ENCODE measurements at regions not wholly inside any gene's neighbourhood (a gene's known extent, or its start where the extent isn't known, plus 50 kb on each side); places are given as distances from the start of the nearest gene placed in this dataset.
A peak's percentile ranks its signal among the peaks of the same experiment; 100 is the strongest.

- H3K4ac ChIP-seq (ENCODE audit: low read depth in 1 of 2, low read length in 2 of 2) = no peak overlapping the region
- H3K79me1 ChIP-seq (replicated peaks; ENCODE audit: low read length, poor library complexity, severe bottlenecking) = no peaks in the 10 kb centered on the region
- WGBS = 78% methylated on average over 6 of the region's 7 CpGs
- H3K9me3 ChIP-seq (ENCODE audit: control insufficient read depth, low read length) = no peaks in the 10 kb centered on the region
- H3K27ac ChIP-seq (ENCODE audit: low read length, poor library complexity, severe bottlenecking) = no peak overlapping the region
- H3K36me3 ChIP-seq (ENCODE audit: control insufficient read depth in 1 of 2, insufficient read depth in 2 of 2, low read depth in 1 of 2, low read length in 2 of 2) = no peaks in the 10 kb centered on the region
- no peak overlapping the region for H3K4me2 ChIP-seq (ENCODE audit: low read length, poor library complexity, severe bottlenecking)
- H3K27me3 ChIP-seq (ENCODE audit: control insufficient read depth in 1 of 2, insufficient read depth in 1 of 2, low read length in 2 of 2) = no peaks in the 10 kb centered on the region
- H2BK12ac ChIP-seq (ENCODE audit: low read length in 2 of 2) = no peak overlapping the region
- no peak overlapping the region for H3K4me3 ChIP-seq (ENCODE audit: insufficient read depth in 1 of 2, low read depth in 1 of 2, low read length in 2 of 2)
- no peak overlapping the region for H3K14ac ChIP-seq (ENCODE audit: low read length in 2 of 2)
- H3K4me1 ChIP-seq (ENCODE audit: control insufficient read depth, insufficient read depth, low read depth, low read length) = no peaks in the 10 kb centered on the region
- H2BK15ac ChIP-seq (ENCODE audit: low read depth, poor library complexity, severe bottlenecking) = no peak overlapping the region
- DNase-seq = no peak
- H3K9ac ChIP-seq (ENCODE audit: low read length) = no peak overlapping the region
- H3K18ac ChIP-seq (ENCODE audit: low read depth in 1 of 2, low read length in 2 of 2) = no peak overlapping the region
- H2AK5ac ChIP-seq (ENCODE audit: low read length, severe bottlenecking) = no peak overlapping the region
- no peak overlapping the region for H4K8ac ChIP-seq (ENCODE audit: low read length)
- H2BK120ac ChIP-seq (ENCODE audit: low read depth, low read length) = no peak overlapping the region
- H2BK5ac ChIP-seq (ENCODE audit: low read depth, low read length, poor library complexity, severe bottlenecking) = no peak overlapping the region
- no peak overlapping the region for H3K23ac ChIP-seq (ENCODE audit: low read length in 2 of 2)
- H2AFZ ChIP-seq (ENCODE audit: low read depth, low read length) = no peak overlapping the region
- H4K91ac ChIP-seq (ENCODE audit: low read length) = no peak overlapping the region
Measured at GRCh38 chr3:30082652-30083051, 523.7 kb upstream of the TGFBR2 start.

- no peak overlapping the region for H3K23ac ChIP-seq (ENCODE audit: low read length in 2 of 2)
- no peaks in the 10 kb centered on the region for H3K79me1 ChIP-seq (replicated peaks; ENCODE audit: low read length, poor library complexity, severe bottlenecking)
- no peak overlapping the region for H3K9ac ChIP-seq (ENCODE audit: low read length)
- H3K4ac ChIP-seq (ENCODE audit: low read depth in 1 of 2, low read length in 2 of 2) = no peak overlapping the region
- H2BK120ac ChIP-seq (ENCODE audit: low read depth, low read length) = no peak overlapping the region
- H2AK5ac ChIP-seq (ENCODE audit: low read length, severe bottlenecking) = no peak overlapping the region
- no peak overlapping the region for H3K4me3 ChIP-seq (ENCODE audit: insufficient read depth in 1 of 2, low read depth in 1 of 2, low read length in 2 of 2)
- H3K36me3 ChIP-seq (ENCODE audit: control insufficient read depth in 1 of 2, insufficient read depth in 2 of 2, low read depth in 1 of 2, low read length in 2 of 2) = no peaks in the 10 kb centered on the region
- H3K14ac ChIP-seq (ENCODE audit: low read length in 2 of 2) = no peak overlapping the region
- H4K91ac ChIP-seq (ENCODE audit: low read length) = no peak overlapping the region
- H3K4me2 ChIP-seq (ENCODE audit: low read length, poor library complexity, severe bottlenecking) = no peak overlapping the region
- no peak overlapping the region for H3K18ac ChIP-seq (ENCODE audit: low read depth in 1 of 2, low read length in 2 of 2)
- H2AFZ ChIP-seq (ENCODE audit: low read depth, low read length) = no peak overlapping the region
- no peak overlapping the region for H2BK15ac ChIP-seq (ENCODE audit: low read depth, poor library complexity, severe bottlenecking)
- H3K27me3 ChIP-seq (ENCODE audit: control insufficient read depth in 1 of 2, insufficient read depth in 1 of 2, low read length in 2 of 2) = no peaks in the 10 kb centered on the region
- peak overlapping the region; percentile 31 for H4K8ac ChIP-seq (ENCODE audit: low read length)
- no peaks in the 10 kb centered on the region for H3K4me1 ChIP-seq (ENCODE audit: control insufficient read depth, insufficient read depth, low read depth, low read length)
- no peak for DNase-seq
- H3K9me3 ChIP-seq (ENCODE audit: control insufficient read depth, low read length) = no peaks in the 10 kb centered on the region
- no peak overlapping the region for H3K27ac ChIP-seq (ENCODE audit: low read length, poor library complexity, severe bottlenecking)
- 84% methylated on average over 3 of the region's 4 CpGs for WGBS
- no peak overlapping the region for H2BK5ac ChIP-seq (ENCODE audit: low read depth, low read length, poor library complexity, severe bottlenecking)
- no peak overlapping the region for H2BK12ac ChIP-seq (ENCODE audit: low read length in 2 of 2)
Measured at GRCh38 chr3:30083315-30083714, 523.1 kb upstream of the TGFBR2 start.

GRCh38 chr3:30084316-30084715, 522.1 kb upstream of the TGFBR2 start:
- H3K4me1 ChIP-seq (ENCODE audit: control insufficient read depth, insufficient read depth, low read depth, low read length) = no peaks in the 10 kb centered on the region
- no peak overlapping the region for H3K9ac ChIP-seq (ENCODE audit: low read length)
- no peak overlapping the region for H4K8ac ChIP-seq (ENCODE audit: low read length)
- H3K23ac ChIP-seq (ENCODE audit: low read length in 2 of 2) = no peak overlapping the region
- DNase-seq = no peak
- no peak overlapping the region for H3K4me2 ChIP-seq (ENCODE audit: low read length, poor library complexity, severe bottlenecking)
- no peaks in the 10 kb centered on the region for H3K79me1 ChIP-seq (replicated peaks; ENCODE audit: low read length, poor library complexity, severe bottlenecking)
- no peak overlapping the region for H2BK15ac ChIP-seq (ENCODE audit: low read depth, poor library complexity, severe bottlenecking)
- H3K18ac ChIP-seq (ENCODE audit: low read depth in 1 of 2, low read length in 2 of 2) = no peak overlapping the region
- no peaks in the 10 kb centered on the region for H3K36me3 ChIP-seq (ENCODE audit: control insufficient read depth in 1 of 2, insufficient read depth in 2 of 2, low read depth in 1 of 2, low read length in 2 of 2)
- no peak overlapping the region for H2BK12ac ChIP-seq (ENCODE audit: low read length in 2 of 2)
- H2BK120ac ChIP-seq (ENCODE audit: low read depth, low read length) = no peak overlapping the region
- no peak overlapping the region for H2AFZ ChIP-seq (ENCODE audit: low read depth, low read length)
- no peak overlapping the region for H3K4me3 ChIP-seq (ENCODE audit: insufficient read depth in 1 of 2, low read depth in 1 of 2, low read length in 2 of 2)
- no peak overlapping the region for H2AK5ac ChIP-seq (ENCODE audit: low read length, severe bottlenecking)
- H3K9me3 ChIP-seq (ENCODE audit: control insufficient read depth, low read length) = no peaks in the 10 kb centered on the region
- H3K27me3 ChIP-seq (ENCODE audit: control insufficient read depth in 1 of 2, insufficient read depth in 1 of 2, low read length in 2 of 2) = no peaks in the 10 kb centered on the region
- H3K4ac ChIP-seq (ENCODE audit: low read depth in 1 of 2, low read length in 2 of 2) = no peak overlapping the region
- 61% methylated on average over 4 of the region's 5 CpGs for WGBS
- no peak overlapping the region for H4K91ac ChIP-seq (ENCODE audit: low read length)
- no peak overlapping the region for H2BK5ac ChIP-seq (ENCODE audit: low read depth, low read length, poor library complexity, severe bottlenecking)
- no peak overlapping the region for H3K27ac ChIP-seq (ENCODE audit: low read length, poor library complexity, severe bottlenecking)
- H3K14ac ChIP-seq (ENCODE audit: low read length in 2 of 2) = no peak overlapping the region

- H3K18ac ChIP-seq (ENCODE audit: low read depth in 1 of 2, low read length in 2 of 2) = no peak overlapping the region
- H3K4me2 ChIP-seq (ENCODE audit: low read length, poor library complexity, severe bottlenecking) = no peak overlapping the region
- peak overlapping the region; percentile 43 for H4K91ac ChIP-seq (ENCODE audit: low read length)
- no peak overlapping the region for H2BK5ac ChIP-seq (ENCODE audit: low read depth, low read length, poor library complexity, severe bottlenecking)
- H3K4ac ChIP-seq (ENCODE audit: low read depth in 1 of 2, low read length in 2 of 2) = no peak overlapping the region
- no peaks in the 10 kb centered on the region for H3K79me1 ChIP-seq (replicated peaks; ENCODE audit: low read length, poor library complexity, severe bottlenecking)
- no peak overlapping the region for H3K9ac ChIP-seq (ENCODE audit: low read length)
- no peak overlapping the region for H2AFZ ChIP-seq (ENCODE audit: low read depth, low read length)
- H3K9me3 ChIP-seq (ENCODE audit: control insufficient read depth, low read length) = no peaks in the 10 kb centered on the region
- H2BK12ac ChIP-seq (ENCODE audit: low read length in 2 of 2) = peak overlapping the region in 1 of 2 experiments; percentile 33
- no peaks in the 10 kb centered on the region for H3K4me1 ChIP-seq (ENCODE audit: control insufficient read depth, insufficient read depth, low read depth, low read length)
- peak overlapping the region; percentile 52 for H4K8ac ChIP-seq (ENCODE audit: low read length)
- H3K4me3 ChIP-seq (ENCODE audit: insufficient read depth in 1 of 2, low read depth in 1 of 2, low read length in 2 of 2) = no peak overlapping the region
- 41% methylated on average over 3 of the region's 3 CpGs for WGBS
- H3K23ac ChIP-seq (ENCODE audit: low read length in 2 of 2) = no peak overlapping the region
- H3K36me3 ChIP-seq (ENCODE audit: control insufficient read depth in 1 of 2, insufficient read depth in 2 of 2, low read depth in 1 of 2, low read length in 2 of 2) = no peaks in the 10 kb centered on the region
- no peak overlapping the region for H3K14ac ChIP-seq (ENCODE audit: low read length in 2 of 2)
- peak; percentile 20 for DNase-seq
- H3K27ac ChIP-seq (ENCODE audit: low read length, poor library complexity, severe bottlenecking) = no peak overlapping the region
- H2BK15ac ChIP-seq (ENCODE audit: low read depth, poor library complexity, severe bottlenecking) = no peak overlapping the region
- H2BK120ac ChIP-seq (ENCODE audit: low read depth, low read length) = no peak overlapping the region
- H2AK5ac ChIP-seq (ENCODE audit: low read length, severe bottlenecking) = no peak overlapping the region
- no peaks in the 10 kb centered on the region for H3K27me3 ChIP-seq (ENCODE audit: control insufficient read depth in 1 of 2, insufficient read depth in 1 of 2, low read length in 2 of 2)
Measured at GRCh38 chr3:30084971-30085403, 521.4 kb upstream of the TGFBR2 start.
